ENCODE measurements at regions not wholly inside any gene's neighbourhood (a gene's known extent, or its start where the extent isn't known, plus 50 kb on each side); places are given as distances from the start of the nearest gene placed in this dataset.

- ATAC-seq (ENCODE audit: low read depth) (no peak), DNase-seq (peak; percentile 4)
- H3K27ac ChIP-seq (ENCODE audit: low read length in 2 of 2): no peak overlapping the region
- intact Hi-C loops (cut with micrococcal nuclease): no loop called here
- Mint-ChIP-seq H3K27ac (no peak overlapping the region), H3K9me3 (ENCODE audit: insufficient read depth) (peaks cover 3% of the 10 kb centered on the region), H3K27me3 (no peaks in the 10 kb centered on the region), H3K4me1 (no peaks in the 10 kb centered on the region), H3K4me3 (no peak overlapping the region)
- 71% methylated on average over 1 of the region's 4 CpGs for whole genome bisulfite sequencing (ENCODE audit: insufficient coverage)
- H3K79me2 ChIP-seq (ENCODE audit: control insufficient read depth, insufficient read depth, low read length): no peaks in the 10 kb centered on the region
- no peaks in the 10 kb centered on the region for H3K27me3 ChIP-seq (replicated peaks in 1 of 4; ENCODE audit: control extremely low read depth in 1 of 4, control insufficient read depth in 3 of 4, insufficient read depth in 4 of 4, low read length in 3 of 4)
- ChIA-PET POLR2A (no interaction called here), CTCF (no interaction called here)
- no peak overlapping the region for H3K9ac ChIP-seq (ENCODE audit: low read length)
- H3K4me3 ChIP-seq (ENCODE audit: control extremely low read depth in 1 of 5, extremely low read depth in 1 of 5, insufficient read depth in 1 of 5, low read depth in 2 of 5, low read length in 4 of 5): no peak overlapping the region
- peaks cover 1 to 9% (median 2%) of the 10 kb centered on the region in 3 donors for H3K9me3 ChIP-seq (ENCODE audit: control extremely low read depth in 1 of 3, control insufficient read depth in 2 of 3, insufficient read depth in 1 of 3, low read length in 2 of 3)
- TF ChIP-seq EZH2 (IDR thresholded peaks at IDR 0.05; ENCODE audit: borderline replicate concordance, insufficient read depth, low read depth, low read length, poor library complexity, severe bottlenecking): no peak
- no peak for TF ChIP-seq CTCF (IDR thresholded peaks at IDR 0.05)
- no peak overlapping the region for H2AFZ ChIP-seq (ENCODE audit: insufficient read depth, low read depth, low read length, poor library complexity, severe bottlenecking)
- H3K4me1 ChIP-seq (ENCODE audit: control insufficient read depth in 2 of 2, insufficient read depth in 2 of 2, low read length in 2 of 2): no peaks in the 10 kb centered on the region
- no peaks in the 10 kb centered on the region for H3K36me3 ChIP-seq (replicated peaks in 1 of 2; ENCODE audit: control extremely low read depth in 1 of 2, control insufficient read depth in 1 of 2, extremely low read depth in 1 of 2, insufficient read depth in 2 of 2, low read length in 1 of 2)
- H3K4me2 ChIP-seq (replicated peaks; ENCODE audit: low read depth, low read length, poor library complexity, severe bottlenecking): no peak overlapping the region
- no peaks in the 10 kb centered on the region for H4K20me1 ChIP-seq (ENCODE audit: control insufficient read depth, insufficient read depth, low read length, poor library complexity, severe bottlenecking)
Measured at GRCh38 chr3:96192966-96193550, 621.3 kb upstream of the EPHA6 start.

GRCh38 chr3:96200897-96201296 is 613.5 kb upstream of the EPHA6 start:
- intact Hi-C loops (cut with micrococcal nuclease): no loop called here
- POLR2A ChIA-PET: no interaction called here
- peaks cover 0 to 18% (median 1%) of the 10 kb centered on the region in 3 donors for H3K9me3 ChIP-seq (ENCODE audit: control extremely low read depth in 1 of 3, control insufficient read depth in 2 of 3, insufficient read depth in 1 of 3, low read length in 2 of 3)
- H3K4me1 ChIP-seq (ENCODE audit: control insufficient read depth in 2 of 2, insufficient read depth in 2 of 2, low read length in 2 of 2): no peaks in the 10 kb centered on the region
- no peaks in the 10 kb centered on the region for H4K20me1 ChIP-seq (ENCODE audit: control insufficient read depth, insufficient read depth, low read length, poor library complexity, severe bottlenecking)
- H3K4me3 ChIP-seq (ENCODE audit: control extremely low read depth in 1 of 5, extremely low read depth in 1 of 5, insufficient read depth in 1 of 5, low read depth in 2 of 5, low read length in 4 of 5): no peak overlapping the region
- no peaks in the 10 kb centered on the region for H3K79me2 ChIP-seq (ENCODE audit: control insufficient read depth, insufficient read depth, low read length)
- 83% methylated on average over 1 of the region's 1 CpG for WGBS (ENCODE audit: insufficient coverage)
- no peak overlapping the region for H3K9ac ChIP-seq (ENCODE audit: low read length)
- no peak overlapping the region for H3K4me3 Mint-ChIP-seq
- H3K27ac ChIP-seq (ENCODE audit: low read length in 2 of 2): no peak overlapping the region
- no peaks in the 10 kb centered on the region for H3K27me3 Mint-ChIP-seq
- TF ChIP-seq CTCF (IDR thresholded peaks at IDR 0.05) (no peak), EZH2 (IDR thresholded peaks at IDR 0.05; ENCODE audit: borderline replicate concordance, insufficient read depth, low read depth, low read length, poor library complexity, severe bottlenecking) (no peak)
- DNase-seq: no peak
- H3K4me2 ChIP-seq (replicated peaks; ENCODE audit: low read depth, low read length, poor library complexity, severe bottlenecking): no peak overlapping the region
- no peaks in the 10 kb centered on the region for H3K4me1 Mint-ChIP-seq
- H3K27ac Mint-ChIP-seq: no peak overlapping the region
- ATAC-seq (ENCODE audit: low read depth): no peak
- H3K27me3 ChIP-seq (replicated peaks in 1 of 4; ENCODE audit: control extremely low read depth in 1 of 4, control insufficient read depth in 3 of 4, insufficient read depth in 4 of 4, low read length in 3 of 4): no peaks in the 10 kb centered on the region
- H3K9me3 Mint-ChIP-seq (ENCODE audit: insufficient read depth): peaks cover 2% of the 10 kb centered on the region
- H2AFZ ChIP-seq (ENCODE audit: insufficient read depth, low read depth, low read length, poor library complexity, severe bottlenecking): no peak overlapping the region
- H3K36me3 ChIP-seq (replicated peaks in 1 of 2; ENCODE audit: control extremely low read depth in 1 of 2, control insufficient read depth in 1 of 2, extremely low read depth in 1 of 2, insufficient read depth in 2 of 2, low read length in 1 of 2): no peaks in the 10 kb centered on the region
- CTCF ChIA-PET: no interaction called here

All from B cell (primary cell).